ENCODE measurements at regions not wholly inside any gene's neighbourhood (a gene's known extent, or its start where the extent isn't known, plus 50 kb on each side); places are given as distances from the start of the nearest gene placed in this dataset.
"Not testable (repeated sequence)": the region's sequence is repeated elsewhere in the genome, so short reads cannot be mapped to it uniquely, and the experiment has no call there.

DNA sequence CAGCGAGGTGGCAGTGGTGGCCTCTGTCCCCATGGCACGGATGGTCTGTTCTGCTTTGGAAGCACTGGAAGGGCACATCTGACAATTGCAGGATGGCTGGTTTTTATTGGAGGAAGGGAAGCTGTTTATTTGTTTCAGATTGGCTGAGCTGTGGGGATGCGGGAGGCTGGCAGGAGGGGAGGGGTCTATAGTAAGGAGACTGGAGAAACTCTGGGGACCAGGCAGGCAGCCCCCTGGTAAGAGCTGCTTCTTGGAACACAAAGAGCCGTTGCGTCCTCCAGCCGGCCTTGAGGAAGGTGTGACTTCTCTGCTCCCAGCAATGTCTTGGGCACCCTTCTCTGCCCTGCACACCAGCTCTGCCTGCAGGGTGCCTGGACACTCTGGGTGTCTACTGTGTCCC lies 85.1 kb upstream of the SPDYE9 start:
- not testable (repeated sequence) for ATAC-seq

DNA sequence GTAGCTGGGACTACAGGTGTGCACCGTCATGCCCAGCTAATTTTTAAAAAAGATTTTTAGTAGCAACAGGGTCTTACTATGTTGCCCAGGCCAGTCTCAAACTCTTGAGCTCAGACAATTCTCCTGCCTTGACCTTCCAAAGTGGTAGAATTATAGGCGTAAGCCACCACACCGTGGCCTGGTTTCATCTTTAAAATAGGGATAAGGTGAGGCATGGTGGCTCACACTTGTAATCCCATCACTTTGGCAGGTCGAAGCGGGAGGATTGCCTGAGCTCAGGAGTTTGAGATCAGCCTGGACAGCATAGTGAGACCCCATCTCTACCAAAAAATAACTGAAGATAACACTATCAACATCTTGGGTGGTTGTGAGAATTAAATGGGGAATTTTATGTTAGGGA lies 84.6 kb upstream of the SPDYE9 start:
- not testable (repeated sequence) for ATAC-seq

DNA sequence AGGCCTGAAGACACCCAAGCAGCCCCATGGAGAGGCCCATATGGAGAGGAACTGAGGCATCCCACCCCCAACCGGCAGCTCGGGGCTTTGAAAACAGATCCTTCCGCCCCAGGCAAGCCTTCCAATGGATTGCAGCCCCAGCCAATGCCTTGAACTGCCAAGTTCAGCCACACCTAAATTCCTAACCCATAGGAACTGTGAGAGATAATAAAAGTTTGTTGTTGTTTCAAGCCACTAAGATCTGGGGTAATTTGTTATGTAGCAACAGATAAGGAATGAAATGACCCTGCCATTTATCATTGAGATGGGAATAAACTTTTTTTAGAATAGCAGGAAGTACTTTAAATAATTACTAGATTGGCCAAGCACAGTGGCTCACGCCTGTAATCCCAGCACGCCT lies 80.3 kb upstream of the SPDYE9 start:
- not testable (repeated sequence) for ATAC-seq

DNA sequence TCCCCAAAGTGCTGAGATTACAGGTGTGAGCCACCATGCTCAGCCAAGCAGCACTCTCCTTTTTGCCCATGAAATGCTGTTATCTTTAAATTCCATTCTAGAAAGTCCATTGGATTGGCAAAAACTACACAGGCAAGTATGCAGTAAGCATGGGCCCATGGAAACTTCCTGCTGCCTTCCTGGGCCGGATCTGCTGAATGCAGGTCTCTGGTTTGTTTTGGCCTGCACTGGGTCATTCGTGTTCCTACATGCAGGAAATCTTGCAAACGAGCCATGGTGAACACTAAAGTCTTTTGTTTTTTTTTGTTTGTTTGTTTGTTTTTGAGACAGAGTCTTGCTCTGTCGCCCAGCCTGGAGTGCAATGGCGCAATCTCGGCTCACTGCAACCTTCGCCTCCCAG lies 76.8 kb upstream of the SPDYE9 start:
- ATAC-seq: not testable (repeated sequence)

DNA sequence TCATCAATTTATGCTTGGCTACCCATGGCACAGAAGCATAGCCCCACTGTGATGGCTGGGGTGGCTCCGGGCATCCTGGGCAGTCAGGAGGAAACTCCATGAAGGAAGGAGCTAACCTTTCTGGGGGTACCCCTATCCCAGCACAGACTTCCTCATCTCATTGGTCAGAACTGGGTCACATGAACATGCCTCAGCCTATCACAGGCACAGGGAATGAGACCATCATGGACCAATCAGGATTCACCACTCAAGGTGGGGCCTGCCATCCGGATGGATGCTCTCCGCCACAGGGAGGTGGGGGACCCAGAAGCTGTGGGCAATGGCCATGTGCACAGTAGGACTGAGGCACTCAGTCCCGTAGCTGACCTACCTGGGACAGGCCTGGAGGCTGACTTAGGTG lies 75.9 kb upstream of the SPDYE9 start:
- not testable (repeated sequence) for ATAC-seq

DNA sequence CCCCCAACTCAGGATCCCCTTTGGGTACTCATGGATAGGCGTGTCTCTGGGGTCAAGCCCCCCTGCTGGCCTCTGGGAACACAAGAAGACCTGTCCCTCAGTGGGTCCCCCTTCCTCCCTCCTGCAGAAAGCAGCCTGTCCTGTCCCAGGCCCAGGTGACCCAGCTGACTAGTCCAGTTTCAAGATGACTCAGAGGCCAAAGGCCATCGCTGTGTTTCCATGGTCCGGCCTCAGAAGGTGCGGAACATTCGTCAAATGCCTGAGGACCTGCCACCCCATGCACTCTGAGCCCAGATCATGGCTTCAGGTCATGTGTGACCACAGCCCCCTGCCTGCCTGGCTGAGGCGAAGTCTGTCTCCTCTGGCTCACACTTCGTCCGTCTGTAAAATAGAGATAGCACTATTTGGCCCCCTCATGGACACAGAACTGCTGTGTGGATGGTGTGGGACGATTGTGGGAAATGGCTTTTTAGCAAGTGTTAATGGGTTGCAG lies 71.4 kb upstream of the SPDYE9 start:
- ATAC-seq: not testable (repeated sequence)

DNA sequence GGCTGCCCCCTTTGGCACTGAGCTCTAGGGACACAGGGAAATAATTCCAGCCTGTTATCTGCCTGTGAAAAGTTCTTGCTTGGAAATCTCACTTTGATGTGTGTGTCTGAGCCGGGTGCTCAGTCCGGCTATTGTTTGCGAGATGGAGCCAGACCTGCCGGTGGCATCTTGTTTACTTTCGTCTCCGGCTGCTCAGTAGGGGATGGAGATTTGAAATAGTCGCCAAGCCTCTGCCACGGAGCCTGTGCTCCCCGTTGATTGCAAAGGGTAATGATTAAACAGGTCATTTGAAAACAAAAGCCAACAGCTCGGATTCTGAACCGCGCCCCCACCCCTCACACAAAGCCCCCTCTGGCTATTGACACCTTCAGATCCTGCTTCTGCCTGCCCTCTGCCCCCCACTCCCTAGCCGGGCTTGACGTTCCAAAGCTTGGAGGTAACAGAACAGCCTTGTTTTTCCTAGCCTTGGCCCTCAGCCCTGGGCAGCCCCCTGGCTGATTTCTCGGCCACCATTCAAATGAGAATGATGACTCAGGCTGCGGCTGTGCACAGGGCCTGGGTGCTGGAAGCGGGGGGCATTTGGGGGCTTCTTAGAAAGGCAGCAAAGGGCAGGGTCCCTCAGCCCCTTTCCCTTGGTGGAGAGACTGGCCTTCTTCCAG lies 70.8 kb upstream of the SPDYE9 start:
- not testable (repeated sequence) for ATAC-seq

DNA sequence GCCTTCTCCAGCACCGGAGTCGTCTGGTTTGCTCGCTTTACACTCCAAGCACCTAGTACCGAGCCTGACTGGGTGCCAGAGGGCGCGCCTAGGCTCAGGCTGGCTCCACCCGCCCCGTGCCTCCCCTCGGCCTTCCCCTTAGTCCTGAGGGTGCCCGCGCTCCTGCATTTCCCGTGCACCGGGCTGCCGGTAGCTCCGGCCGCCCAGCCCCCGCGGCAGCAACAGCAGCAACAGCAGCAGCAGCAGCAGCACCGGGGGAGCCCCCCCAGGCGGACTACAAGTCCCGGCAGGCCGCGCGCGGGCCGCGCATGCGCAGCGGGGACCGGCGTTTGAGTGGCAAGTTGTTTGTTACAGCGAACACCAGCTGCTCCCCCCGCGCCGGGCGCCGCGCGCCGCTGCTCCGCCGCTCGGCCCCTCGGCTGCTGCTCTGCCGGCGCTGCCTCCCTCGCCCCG lies 68.8 kb upstream of the SPDYE9 start:
- peak; percentile 94 to 96 for ATAC-seq

DNA sequence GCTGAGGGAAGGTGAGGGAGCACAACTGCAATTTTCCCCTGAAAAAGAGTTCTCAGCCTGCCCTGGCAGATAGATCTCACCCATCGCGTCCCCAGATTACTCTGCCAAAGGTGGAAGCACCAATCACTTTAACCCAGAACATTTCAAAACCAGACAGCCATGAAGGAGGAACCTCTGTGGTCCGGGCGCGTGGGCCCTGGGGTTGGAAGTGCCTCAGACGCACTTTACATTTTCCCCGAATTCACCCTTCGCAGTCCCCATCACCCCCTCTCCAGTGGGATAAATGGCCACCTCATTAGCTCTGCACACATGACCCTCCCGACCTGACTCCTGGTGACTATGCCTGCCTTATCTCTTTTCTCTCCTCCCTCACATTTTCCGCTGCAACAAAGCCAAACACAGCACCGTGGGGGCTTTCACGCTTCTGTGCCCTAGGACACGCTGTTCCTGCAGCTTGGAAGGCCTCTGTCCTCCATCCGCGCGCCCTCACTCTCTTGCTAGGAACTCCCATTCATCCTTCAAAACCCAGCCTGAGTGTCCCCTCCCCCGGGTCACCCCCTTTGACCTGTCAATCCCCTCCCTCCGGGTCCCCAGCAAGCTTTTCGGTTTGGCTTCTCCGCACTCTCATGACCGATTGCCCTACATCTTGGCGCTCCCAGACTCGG lies 68.2 kb upstream of the SPDYE9 start:
- not testable (repeated sequence) for ATAC-seq

DNA sequence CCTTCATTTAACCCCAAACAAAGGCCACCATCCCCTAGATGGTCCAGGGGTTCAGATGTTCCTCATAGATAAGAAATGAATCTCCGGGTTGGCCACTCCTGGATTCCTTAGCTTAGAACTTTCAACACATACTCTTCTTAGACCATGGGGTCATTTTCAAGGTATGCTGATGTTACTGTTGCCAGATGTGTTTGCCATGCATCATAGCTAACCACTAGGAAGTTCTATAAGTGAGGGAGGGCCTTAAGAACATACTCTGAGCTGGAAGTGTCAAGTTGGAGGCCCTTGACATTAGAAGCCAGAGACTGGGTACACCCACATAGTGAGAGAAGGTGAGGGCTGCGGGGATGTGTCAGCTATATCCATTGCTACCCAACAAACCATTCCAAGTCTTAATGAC lies 62.7 kb upstream of the SPDYE9 start:
- ATAC-seq: not testable (repeated sequence)

DNA sequence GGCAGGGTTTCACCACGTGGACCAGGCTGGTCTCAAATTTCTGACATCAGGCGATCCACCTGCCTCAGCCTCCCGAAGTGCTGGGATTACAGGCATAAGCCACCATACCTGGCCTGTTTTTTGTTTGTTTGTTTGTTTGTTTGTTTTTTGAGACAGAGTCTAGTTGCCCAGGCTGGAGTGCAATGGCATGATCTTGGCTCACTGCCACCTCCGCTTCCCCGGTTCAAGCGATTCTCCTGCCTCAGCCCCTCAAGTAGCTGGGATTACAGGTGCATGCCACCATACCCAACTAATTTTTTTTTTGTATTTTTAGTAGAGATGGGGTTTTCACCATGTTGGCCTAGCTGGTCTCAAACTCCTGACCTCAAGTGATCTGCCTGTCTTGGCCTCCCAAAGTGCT lies 61.8 kb upstream of the SPDYE9 start:
- ATAC-seq: not testable (repeated sequence)

DNA sequence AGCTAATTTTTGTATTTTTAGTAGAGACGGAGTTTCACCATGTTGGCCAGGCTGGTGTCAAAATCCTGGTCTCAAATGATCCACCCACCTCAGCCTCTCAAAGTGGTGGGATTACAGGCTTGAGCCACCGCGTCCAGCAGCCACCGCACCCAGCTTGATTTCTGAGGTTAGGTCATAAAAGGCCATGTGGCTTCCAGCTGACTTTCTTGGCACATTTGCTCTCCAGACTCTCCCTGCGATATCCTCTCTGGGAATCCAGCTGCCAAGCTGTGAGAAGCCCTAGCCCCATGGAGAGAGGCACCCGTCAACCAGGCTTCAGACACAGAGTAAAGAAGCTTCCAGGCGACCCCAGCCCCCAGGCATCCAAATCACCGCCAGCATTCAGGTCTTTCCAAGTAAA lies 58.2 kb upstream of the SPDYE9 start:
- ATAC-seq: not testable (repeated sequence)

DNA sequence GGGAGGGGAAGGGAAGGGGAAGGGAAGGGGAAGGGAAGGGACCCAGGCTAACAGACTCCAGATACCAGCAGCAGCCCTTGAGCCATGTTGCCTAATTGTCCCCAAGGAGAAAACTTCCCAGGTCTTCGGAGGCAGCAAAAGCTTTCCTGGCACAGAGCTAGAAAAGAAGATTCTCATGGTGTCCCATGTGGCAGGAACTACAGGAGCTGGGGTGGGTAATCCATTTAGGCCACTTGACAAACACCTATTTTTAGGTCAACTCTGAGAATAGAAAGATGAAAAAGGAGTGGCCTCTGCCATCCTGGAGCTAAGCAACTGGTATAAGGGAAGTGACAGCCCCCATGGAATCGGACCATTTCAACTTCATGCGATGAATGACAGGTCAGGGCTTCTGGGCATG lies 52.1 kb upstream of the SPDYE9 start:
- ATAC-seq: not testable (repeated sequence)
